ENCODE measurements at regions not wholly inside any gene's neighbourhood (a gene's known extent, or its start where the extent isn't known, plus 50 kb on each side); places are given as distances from the start of the nearest gene placed in this dataset.

- no peak overlapping the region for H3K27ac ChIP-seq
- intact Hi-C loops (cut with DNase I) = no loop called here
Measured at GRCh38 chr16:85165781-85166180, 53.5 kb upstream of the CIBAR2 start.

DNA sequence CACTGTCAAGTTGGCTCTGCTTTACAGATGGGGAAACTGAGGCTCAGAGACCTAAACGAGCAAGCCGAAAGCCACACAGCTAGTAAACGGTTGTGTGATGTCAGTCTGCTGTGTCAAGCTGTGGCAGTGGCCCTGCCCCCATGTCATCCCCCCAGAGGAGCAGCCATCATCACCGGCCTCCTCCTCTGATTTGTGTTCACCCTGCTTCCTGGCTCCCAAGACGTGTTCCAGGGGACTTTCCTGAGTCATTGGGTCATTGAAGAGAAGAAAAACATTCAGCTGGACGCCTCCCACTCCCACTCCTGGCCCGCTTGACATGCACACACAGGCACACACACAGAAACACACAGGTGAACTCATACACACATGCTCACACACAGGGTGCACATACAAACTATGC is 54.0 kb upstream of the CIBAR2 start:
- H3K4me3 ChIP-seq = no peak overlapping the region
- TF ChIP-seq CTCF (IDR thresholded peaks at IDR 0.05) (no peak), POLR2A (IDR thresholded peaks at IDR 0.05) (no peak), POLR2AphosphoS5 (IDR thresholded peaks at IDR 0.05; ENCODE audit: insufficient read depth in 1 of 2, low read depth in 1 of 2) (no peak)
- intact Hi-C loops (cut with DNase I) = no loop called here
- no peak for DNase-seq (ENCODE audit: extremely low spot score in 2 of 2)
- no peaks in the 10 kb centered on the region for H3K9me3 ChIP-seq
- H3K36me3 ChIP-seq = no peaks in the 10 kb centered on the region
- peaks cover 55% of the 10 kb centered on the region for H3K4me1 ChIP-seq
- no peak overlapping the region for H3K27ac ChIP-seq
- H3K27me3 ChIP-seq = no peaks in the 10 kb centered on the region

More at GRCh38 chr16:85165781-85166180, 53.5 kb upstream of the CIBAR2 start:
- no peak overlapping the region for H3K4me3 ChIP-seq
- no peaks in the 10 kb centered on the region for H3K36me3 ChIP-seq
- no peaks in the 10 kb centered on the region for H3K9me3 ChIP-seq
- H3K27me3 ChIP-seq = no peaks in the 10 kb centered on the region
- peaks cover 54% of the 10 kb centered on the region for H3K4me1 ChIP-seq
- TF ChIP-seq CTCF (IDR thresholded peaks at IDR 0.05) (no peak), POLR2AphosphoS5 (IDR thresholded peaks at IDR 0.05; ENCODE audit: insufficient read depth in 1 of 2, low read depth in 1 of 2) (no peak), POLR2A (IDR thresholded peaks at IDR 0.05) (no peak)
- DNase-seq (ENCODE audit: extremely low spot score in 2 of 2) = no peak

- Histone ChIP-seq H3K9me3 (no peaks in the 10 kb centered on the region), H3K36me3 (no peaks in the 10 kb centered on the region), H3K27ac (no peak overlapping the region), H3K27me3 (no peaks in the 10 kb centered on the region), H3K4me3 (no peak overlapping the region), H3K4me1 (peaks cover 60% of the 10 kb centered on the region)
- no peak for DNase-seq (ENCODE audit: extremely low spot score in 2 of 2)
- TF ChIP-seq CTCF (IDR thresholded peaks at IDR 0.05) = no peak
- TF ChIP-seq POLR2A (IDR thresholded peaks at IDR 0.05) = no peak
- no peak for TF ChIP-seq POLR2AphosphoS5 (IDR thresholded peaks at IDR 0.05; ENCODE audit: insufficient read depth in 1 of 2, low read depth in 1 of 2)
- intact Hi-C loops (cut with DNase I) = no loop called here
Measured at GRCh38 chr16:85166699-85167588, 54.7 kb upstream of the CIBAR2 start.

- TF ChIP-seq POLR2A (IDR thresholded peaks at IDR 0.05) = no peak
- TF ChIP-seq CTCF (IDR thresholded peaks at IDR 0.05) = no peak
- no peak for TF ChIP-seq POLR2AphosphoS5 (IDR thresholded peaks at IDR 0.05; ENCODE audit: insufficient read depth in 1 of 2, low read depth in 1 of 2)
- Histone ChIP-seq H3K4me1 (peaks cover 59% of the 10 kb centered on the region), H3K4me3 (peak overlapping the region in 1 of 2 donors; percentile 39), H3K9me3 (no peaks in the 10 kb centered on the region), H3K27me3 (no peaks in the 10 kb centered on the region), H3K36me3 (no peaks in the 10 kb centered on the region), H3K27ac (no peak overlapping the region)
- intact Hi-C loops (cut with DNase I) = no loop called here
- no peak for DNase-seq (ENCODE audit: extremely low spot score in 2 of 2)
Measured at GRCh38 chr16:85167589-85168537, 55.6 kb upstream of the CIBAR2 start.

Measured in vagina (tissue), 2 donors.